Central memory CD4-positive, alpha-beta T cell (primary cell): ENCODE measurements at regions not wholly inside any gene's neighbourhood (a gene's known extent, or its start where the extent isn't known, plus 50 kb on each side); places are given as distances from the start of the nearest gene placed in this dataset.
"Not testable (repeated sequence)": the region's sequence is repeated elsewhere in the genome, so short reads cannot be mapped to it uniquely, and the experiment has no call there.

Source experiments
- DNase-seq: peaks from one replicate; pipeline ENCODE4 v3.0.0; 2022

DNA sequence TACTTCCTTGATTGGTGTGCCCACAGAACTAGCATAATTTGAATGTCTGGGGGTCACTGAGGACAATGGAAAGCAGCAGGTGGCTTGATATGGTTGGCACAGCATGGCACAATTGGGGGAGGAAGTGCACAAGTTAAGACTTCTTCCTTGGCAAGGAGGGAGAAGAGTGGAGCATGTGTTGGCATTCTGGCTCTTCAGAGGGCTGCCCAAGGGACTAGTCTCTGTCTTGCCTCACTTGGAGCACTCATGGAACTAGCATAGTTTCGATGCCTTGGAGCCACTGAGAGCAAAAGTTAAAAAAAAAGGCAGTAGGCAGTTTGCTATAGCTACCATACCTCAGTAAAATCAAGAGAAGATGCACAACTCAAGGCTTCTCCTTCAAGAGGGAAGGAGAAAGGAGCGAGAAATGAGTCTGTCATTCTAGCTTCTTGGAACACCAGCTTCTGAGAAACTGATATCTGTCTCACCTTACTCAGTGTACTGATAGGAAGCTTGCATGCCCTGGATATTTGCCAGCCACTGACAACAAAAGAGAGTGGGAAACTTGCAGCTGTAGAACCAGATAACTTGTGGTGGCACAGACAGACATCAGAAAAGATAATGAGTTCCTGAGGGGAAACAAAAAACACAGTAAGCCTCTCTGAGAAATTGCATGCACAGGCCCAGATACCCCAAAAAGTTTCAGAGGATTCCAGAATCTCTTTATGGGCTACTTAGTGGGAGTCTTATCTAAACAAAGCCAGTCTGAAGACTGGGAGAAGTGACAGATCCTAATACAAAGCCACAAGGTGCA lies 207.5 kb upstream of the SAMSN1 start:
- DNase-seq, result no peak

DNA sequence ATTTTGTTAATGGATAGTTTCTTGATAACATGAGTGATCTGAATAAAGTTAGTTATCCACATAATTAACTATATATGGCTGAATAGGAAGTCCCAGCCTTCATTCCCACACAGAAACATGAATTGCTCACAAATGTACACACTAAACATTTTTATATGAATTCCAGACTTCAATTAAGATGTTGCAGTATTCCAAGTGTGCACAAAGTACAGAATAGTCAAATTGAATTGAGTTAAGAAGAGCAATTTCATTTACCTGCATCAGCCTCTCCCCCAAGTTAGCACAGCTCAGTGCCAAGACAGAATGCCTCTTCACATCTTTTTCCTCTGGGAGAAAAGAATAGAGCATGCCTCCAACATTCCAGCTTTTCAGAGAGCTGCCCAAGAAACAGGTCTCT lies 207.0 kb upstream of the SAMSN1 start:
- no peak for DNase-seq

DNA sequence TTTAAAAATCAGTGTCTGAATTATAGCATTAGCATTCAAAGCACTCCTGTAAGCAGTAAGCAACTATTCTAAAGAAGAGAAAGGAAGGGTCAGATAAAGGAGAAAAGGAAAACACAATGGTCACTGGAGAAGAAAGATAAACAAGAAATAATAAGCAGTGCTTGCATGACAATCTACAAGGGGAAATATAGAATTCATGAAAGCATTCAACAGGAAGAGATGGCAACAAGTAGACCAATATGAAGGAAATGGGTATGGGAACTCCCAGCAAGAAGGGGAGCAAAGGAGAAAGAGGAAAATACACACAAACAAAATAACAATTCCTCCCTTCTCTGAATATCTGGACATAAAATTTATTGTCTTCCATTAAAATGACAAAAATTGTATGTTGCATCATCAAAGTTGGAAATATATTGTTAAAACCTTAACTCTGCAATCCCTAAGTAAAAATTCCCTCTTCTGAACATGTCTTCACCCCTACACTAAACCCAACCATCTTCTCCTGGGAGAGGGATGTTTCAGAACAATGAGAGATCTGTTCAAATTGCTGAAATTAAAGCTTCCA lies 206.3 kb upstream of the SAMSN1 start:
- no peak for DNase-seq

DNA sequence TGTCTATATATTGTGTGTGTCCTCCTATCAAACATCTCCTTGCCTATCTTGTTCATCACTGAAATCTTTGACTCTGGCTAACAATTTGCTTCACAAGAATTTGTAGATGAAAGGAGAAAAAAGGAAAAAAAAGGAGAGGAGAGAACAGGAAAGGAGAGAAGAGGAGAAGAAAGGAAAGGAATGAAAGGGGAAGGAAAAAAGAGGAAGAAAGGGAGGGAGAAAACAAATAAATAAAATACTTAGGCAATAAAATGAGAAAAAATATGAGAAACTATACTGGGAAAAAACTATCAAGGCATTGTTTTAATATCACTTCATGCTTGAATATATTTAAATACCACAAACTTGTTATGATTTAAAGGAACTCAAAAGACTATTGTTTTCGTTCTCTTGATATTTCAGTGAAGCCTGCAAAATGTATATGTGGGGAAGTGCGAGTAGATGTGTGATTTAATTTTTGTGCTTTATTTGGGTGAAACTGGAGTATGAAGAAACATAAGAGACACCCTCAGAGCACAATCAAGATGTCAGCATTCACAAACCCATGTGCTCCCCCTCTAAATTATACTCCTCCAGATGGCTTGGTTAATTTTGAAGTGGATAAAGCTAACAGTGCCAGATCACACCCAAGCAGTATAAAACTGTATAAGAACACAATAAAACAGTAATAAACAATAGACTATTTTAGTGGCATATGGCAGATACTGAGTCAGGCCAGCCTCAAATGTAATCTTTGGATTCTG lies 205.7 kb upstream of the SAMSN1 start:
- no peak for DNase-seq

DNA sequence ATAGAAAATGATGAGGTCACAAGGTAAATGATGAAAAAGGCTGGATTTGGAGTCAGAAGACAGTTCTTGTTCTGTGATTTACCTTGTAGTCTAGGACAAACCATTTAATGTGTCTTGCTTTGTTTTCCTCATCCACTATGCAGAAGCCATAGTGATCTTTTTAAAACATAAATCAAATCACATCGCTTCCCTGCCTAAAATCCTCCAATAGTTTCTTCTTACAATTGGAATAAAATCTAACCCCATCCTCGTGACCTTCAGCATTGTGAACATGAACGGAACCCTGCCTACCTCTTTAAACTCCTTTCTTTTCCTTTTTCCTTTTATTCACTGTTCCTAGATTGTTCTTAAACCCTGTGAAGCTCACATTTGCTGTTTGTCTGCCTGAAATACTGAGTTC lies 204.9 kb upstream of the SAMSN1 start:
- DNase-seq, result no peak

DNA sequence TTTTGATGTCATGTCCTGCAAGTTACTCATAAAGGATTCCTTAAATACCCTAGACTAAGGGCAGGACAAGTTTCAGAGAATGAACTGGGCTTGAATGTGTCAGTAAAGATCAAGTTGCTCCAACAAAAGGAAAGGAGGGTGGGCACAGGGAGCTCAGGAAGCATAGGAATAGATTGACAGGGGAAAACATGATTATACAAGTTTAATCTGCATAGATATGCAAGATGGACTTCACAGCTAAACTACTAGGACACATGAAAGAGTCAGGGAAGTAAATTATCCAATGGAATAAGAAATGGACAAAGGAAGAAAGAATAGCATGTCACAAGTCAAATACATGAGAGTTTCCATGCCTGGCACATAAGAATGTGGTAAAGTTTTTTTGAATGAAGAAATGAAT lies 203.9 kb upstream of the SAMSN1 start:
- no peak for DNase-seq

DNA sequence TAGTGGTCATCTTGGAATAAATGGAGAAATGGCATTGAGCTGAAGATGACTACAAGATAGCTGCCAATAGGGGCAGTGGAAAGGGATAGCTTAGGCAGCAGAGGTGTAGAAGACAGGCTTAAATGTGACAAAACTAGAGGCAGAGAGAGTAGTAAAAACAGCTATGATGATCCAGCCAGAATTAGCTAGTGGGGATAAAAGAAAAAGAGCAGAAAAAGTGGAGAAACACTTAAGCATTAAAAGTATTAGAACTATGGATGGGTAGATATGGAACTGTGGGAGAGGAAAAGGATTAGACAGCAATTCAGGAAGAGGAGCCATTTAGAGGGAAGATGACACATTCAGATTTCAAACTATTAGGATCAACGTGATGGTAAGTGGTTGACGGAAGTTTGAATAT lies 202.5 kb upstream of the SAMSN1 start:
- DNase-seq, result no peak

DNA sequence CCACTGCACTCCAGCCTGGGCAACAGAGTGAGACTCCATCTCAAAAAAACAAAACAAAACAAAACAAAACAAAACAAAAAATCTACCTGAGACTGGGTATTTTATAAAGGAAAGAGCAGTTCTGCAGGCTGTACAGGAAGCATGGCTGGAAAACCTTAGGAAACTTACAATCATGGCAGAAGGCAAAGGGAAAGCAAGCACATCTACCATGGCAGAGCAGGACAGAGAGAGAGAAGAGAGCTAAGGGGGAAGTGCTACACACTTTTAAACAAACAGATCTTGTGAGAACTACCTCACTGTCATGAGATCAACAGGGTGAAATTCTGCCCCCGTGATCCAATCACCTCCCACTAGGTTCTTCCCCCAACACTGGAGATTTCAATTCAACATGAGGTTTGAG lies 198.3 kb upstream of the SAMSN1 start:
- no peak for DNase-seq

DNA sequence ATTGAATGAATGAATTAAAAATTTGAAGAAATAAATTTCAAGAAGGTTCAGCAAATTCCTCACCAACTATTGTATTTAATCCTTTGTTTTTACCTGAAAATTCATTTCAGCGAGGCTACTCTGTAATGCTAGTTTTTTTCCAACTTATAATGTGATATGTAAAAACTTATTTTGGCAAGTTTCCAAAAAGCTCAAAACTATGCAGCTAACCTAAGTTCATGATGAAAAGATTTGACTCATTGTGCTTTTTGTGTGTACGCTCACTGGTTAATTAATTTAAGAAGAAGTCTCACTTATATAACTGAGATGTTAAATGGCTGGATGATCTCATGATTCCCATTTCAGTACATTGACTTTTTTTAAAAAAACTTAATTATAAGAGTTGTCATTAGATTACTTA lies 196.0 kb upstream of the SAMSN1 start:
- DNase-seq, result no peak

DNA sequence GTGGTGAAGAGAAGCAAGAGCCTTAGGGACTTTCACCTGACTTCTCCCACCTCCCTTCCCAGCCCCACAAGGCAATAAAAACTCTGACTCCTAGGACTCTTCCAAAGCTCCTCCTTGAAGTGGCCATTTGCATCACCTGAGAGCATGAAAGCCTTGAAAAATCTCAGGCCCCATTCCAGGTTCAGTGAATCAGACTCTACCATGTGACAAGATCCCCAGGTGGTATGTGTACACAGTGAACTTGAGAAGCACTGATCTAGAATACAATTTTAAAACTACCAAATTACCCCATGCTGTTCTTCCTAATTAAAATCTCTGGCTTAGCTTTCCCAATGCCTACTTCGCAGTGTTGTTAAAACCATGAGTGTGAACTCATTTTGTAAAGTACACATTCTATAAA lies 195.1 kb upstream of the SAMSN1 start:
- no peak for DNase-seq

DNA sequence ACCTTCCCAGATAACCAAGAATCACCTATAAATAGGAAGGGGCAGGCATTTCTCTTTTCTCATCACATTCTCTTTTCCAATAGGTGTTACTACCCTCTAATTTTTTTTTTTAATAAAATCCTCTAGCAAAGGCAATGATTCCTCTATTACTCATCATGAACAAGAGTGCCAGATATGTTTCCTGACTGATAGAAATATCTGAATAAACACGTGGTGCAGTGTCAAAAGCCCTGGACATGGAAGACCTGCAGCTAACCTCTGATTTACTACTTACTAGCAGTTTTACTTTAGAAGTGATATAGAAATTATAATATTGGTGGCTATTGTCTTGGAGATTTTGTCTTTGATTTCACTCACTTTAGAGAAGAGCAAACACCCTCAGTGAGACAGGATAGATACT lies 194.6 kb upstream of the SAMSN1 start:
- no peak for DNase-seq

DNA sequence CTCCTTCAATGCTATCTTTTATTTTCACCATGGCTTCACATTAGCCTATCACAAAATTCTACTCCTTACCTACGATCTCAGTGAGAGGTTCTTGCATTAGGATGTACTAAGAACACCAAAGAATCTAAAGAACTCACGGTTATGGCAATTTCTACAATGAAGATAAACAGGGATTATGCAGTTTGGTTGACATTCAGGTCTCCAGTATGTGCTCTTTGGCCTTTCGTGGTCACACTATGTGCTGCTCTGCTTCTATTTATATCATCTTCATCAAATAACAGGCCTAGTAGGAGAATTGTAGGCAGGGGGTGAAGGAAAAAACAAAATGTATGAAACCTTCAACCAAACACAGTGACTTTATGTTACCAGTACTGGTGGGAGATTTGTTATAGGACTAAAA lies 194.0 kb upstream of the SAMSN1 start:
- no peak for DNase-seq

DNA sequence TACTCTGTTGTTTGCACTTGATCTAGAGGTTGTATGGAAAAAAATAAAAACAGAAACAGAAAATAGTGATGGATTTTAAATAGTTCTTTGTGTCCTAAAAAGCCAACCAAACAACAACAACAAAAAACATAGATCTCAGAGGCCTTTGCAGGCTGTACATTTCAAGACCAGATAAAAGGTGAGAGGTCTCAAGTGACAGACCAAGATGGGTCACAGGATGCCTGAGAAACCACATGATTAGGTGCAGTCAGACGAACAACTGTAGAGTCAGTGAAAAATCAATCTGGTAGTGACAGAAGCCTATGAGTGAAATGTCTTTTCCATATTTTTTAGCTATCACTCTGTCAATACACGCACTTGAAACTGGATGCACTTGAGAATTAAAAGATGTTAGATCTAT lies 193.5 kb upstream of the SAMSN1 start:
- no peak for DNase-seq

DNA sequence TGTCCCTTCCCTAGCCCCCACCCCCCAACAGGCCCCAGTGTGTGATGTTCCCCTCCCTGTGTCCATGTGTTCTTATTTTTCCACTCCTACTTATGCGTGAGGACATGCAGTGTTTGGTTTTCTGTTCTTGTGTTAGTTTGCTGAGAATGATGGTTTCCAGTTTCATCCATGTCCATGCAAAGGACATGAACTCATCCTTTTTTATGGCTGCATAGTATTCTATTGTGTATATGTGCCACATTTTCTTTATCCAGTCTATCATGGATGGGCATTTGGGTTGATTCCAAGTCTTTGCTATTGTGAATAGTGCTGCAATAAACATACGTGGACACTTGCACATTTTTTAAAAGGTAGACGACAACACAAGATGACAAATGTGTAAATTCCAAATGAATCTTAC lies 192.5 kb upstream of the SAMSN1 start:
- DNase-seq, result not testable (repeated sequence)

DNA sequence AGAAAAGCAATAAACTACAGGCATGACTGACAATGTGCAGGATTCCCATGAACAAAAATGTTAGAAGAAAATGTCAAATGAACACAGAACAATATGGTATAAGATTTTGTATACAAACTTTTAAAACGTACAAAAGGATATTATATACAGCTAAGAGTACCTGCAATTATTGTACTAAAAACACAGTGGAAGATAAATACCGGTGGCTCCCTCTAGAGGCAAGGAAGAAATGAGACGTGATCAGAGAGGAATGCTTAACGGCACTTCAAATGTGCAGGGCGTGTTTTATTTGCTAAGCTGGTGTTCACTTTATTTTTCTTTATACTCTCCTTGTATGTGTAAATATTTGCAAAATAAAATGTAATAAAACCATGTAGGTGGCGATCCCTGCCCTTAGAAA lies 191.8 kb upstream of the SAMSN1 start:
- peak; percentile 60 for DNase-seq

DNA sequence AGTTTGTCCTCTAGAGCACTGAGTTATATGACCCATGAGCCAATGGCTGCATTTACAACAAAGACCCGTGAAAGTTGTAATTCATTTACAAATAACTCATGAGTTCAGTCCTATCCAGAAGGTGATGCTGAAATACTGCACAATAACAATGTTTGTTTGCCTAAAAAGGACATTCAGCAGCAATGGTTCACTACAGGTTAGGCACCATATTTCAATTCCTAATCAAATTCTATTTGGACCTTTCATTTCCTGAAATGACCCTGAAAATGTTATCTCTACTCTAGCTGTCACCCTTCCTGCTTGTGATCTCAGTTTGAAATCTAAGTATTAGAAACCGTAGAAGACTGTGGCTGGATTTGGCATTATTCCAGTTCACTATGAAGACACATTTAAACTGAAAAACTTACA lies 191.2 kb upstream of the SAMSN1 start:
- DNase-seq, result no peak

DNA sequence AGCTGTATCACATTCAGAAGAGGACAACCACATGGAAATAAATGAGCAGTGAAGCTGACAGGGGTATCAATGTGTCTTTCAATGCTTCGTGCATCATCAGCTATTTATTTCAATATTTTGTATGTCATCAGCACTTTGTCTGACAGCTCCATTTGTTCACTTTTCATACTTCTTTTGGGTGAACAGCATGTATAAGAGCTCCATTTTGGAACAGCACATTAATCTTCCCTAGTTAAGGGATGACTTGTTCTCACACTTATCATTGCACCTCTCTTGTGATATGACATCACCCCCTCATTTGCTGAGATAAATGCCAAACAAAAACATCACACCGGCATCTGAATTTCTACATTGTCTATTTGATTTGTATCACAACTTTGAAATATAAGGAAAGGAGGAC lies 190.6 kb upstream of the SAMSN1 start:
- DNase-seq, result no peak

DNA sequence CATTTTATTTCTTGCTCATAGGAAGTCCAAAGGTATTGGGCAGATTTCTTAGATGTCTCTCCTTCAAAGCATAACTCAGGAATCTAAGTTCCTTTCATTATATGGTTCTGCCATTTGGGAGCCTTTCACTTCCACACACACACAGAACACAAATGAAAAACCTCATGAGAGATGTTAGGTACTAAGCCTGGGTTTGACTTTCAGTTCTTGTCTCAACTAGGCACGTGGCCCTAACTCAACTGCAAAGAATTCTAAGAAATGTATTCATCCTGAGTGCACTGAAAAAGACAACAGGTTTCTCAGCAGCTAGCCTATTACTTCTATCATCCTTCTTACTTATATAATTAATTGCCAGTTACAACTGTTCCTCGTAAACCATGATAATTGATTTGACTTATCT lies 190.0 kb upstream of the SAMSN1 start:
- DNase-seq, result no peak

DNA sequence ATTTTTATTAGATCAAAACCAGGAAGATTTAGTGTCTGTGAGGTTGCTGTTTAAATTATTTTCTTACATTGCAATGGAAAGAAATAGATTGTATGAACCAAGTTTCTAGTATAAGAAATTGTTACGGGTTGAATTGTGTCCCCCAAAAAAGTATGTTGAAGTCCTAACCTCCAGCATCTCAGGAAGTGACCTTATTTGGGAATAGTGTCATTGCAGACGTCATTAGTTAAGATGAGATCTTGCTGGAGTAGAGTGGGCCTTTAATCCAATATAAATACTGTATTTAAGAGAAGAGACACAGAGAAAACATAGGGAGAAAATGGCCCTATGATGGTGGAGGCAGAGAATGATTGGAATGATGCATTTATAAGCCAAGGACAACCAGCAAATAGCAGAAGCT lies 188.7 kb upstream of the SAMSN1 start:
- no peak for DNase-seq

DNA sequence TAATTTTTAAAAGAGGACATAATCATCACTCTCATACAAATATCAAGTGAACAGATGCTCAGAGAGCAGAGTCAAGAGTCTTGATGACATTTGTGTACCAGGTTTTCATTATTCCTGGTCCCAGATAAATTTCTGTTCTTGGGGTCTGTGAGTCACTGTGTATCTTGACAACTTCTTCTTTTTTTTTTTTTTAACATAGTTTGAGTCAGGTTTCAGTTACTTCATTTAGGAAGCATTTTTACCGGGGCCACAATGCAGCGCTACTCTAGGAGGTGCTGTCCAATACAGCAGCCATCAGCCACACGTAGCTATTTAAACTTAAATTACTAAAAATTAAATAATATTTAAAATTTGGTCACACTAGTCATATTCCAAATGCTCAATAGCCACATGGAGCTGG lies 188.1 kb upstream of the SAMSN1 start:
- no peak for DNase-seq

DNA sequence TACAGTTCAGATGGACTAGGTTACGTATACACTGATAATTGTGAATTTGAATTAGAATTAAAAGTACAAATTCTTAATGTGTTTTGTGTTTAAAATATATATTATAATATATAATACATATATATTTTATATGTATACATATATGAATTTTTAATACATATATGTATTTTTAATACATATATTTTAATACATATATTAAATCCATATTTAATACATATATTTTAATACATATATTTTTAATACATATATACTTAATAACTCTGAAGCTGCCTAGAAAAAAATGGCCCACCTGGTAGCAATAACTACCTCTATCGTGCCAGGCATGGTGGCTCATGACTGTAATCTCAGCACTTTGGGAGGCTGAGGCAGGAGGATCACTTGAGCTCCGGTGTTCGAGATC lies 179.1 kb upstream of the SAMSN1 start:
- no peak for DNase-seq

DNA sequence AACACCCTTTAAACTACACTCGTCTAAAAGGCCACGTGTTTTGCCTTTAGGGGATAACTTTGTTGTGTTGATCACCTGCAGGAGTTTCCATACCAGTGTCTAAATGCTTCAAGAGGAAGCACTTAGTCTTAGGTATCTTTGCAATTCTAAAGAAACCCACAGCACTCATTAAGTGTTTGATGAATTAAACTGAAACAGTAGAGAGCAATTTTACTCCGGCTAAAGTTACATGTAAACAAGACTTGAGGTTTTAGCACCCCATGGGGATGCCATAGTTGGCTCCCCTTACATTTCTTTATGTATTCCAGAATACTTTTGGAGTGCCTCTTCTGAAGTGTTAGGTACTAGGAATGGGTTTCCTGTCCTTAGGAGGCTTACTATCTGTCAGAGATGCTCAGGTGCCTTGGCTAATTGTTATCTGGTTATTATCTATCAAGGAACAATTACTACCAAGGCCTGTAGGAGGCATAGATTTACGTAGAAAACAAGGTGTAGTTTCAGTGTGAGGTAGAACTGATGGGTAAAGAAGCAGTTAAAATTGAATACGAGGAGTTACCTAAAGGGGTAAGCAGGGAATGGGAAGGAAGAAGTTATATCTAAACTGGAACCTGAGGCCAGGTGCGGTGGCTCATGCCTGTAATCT lies 176.8 kb upstream of the SAMSN1 start:
- no peak for DNase-seq

DNA sequence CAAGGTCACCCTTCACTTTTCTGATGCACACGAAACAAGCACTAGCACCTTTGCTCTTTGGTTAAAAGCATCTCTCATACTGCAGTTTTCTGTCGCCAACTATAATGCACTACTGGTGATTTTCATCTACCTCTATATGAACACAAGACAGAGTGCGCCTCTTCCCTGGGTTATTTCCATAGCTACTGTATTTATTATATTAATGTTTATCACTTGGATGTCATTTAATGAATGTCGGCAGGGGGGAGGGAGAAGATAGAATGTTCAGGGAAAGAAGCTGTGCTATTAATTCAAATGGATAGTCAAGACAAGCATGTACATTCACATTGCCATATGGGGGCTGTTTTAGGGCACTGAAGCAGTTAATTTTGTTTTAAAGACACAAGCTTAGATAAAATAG lies 174.1 kb upstream of the SAMSN1 start:
- DNase-seq, result no peak

DNA sequence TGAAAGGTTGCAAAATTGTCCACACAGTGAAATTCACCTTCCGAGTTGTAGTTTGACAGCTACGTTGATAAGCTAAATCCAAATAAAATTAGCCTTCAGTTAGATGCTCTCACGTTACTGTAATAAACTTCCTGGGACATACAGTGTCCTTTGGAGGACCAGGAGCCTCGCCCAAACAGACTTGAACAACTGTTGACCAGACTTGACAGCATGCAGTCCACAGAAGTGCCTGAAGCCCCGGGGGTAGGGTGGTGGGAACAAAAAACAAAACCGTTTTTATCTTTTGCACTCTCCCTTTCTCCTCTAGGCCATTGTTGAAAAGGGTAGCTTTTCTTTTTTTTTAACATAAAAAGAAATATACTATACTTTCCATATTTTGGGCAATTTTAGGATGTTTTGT lies 172.8 kb upstream of the SAMSN1 start:
- DNase-seq, result no peak
